Frontal cortex (tissue), 3 donors: ENCODE measurements at regions not wholly inside any gene's neighbourhood (a gene's known extent, or its start where the extent isn't known, plus 50 kb on each side); places are given as distances from the start of the nearest gene placed in this dataset.
"Not testable (repeated sequence)": the region's sequence is repeated elsewhere in the genome, so short reads cannot be mapped to it uniquely, and the experiment has no call there.

Experiments
- DNase-seq, 2 donors: peaks; one replicate each; pipeline ENCODE4 v3.0.0; 2012; ENCODE audit warnings: low spot score in 2 of 2
- FAIRE-seq: peaks from 2 replicates; lab custom pipeline; 2012; peaks lifted over from hg19 to GRCh38; lab: Jason Lieb, UNC
- donor health status: control.
- donor health status: control.
- donor health status: control.

- FAIRE-seq (no peak), DNase-seq (no peak)
Observed at GRCh38 chr5:171701100-171701541, 84.5 kb upstream of the SMIM23 start.

- DNase-seq: no peak
- FAIRE-seq: no peak
Observed at GRCh38 chr5:171702135-171702770, 83.4 kb upstream of the SMIM23 start.

- FAIRE-seq (no peak), DNase-seq (no peak)
Observed at GRCh38 chr5:171703146-171703545, 82.5 kb upstream of the SMIM23 start.

- FAIRE-seq (no peak), DNase-seq (no peak)
Observed at GRCh38 chr5:171705036-171705435, 80.6 kb upstream of the SMIM23 start.

GRCh38 chr5:171705830-171706468 is 79.7 kb upstream of the SMIM23 start:
- FAIRE-seq (no peak), DNase-seq (no peak)

- FAIRE-seq (no peak), DNase-seq (no peak)
Observed at GRCh38 chr5:171706736-171707441, 78.7 kb upstream of the SMIM23 start.

- DNase-seq: no peak
- FAIRE-seq: no peak
Observed at GRCh38 chr5:171707442-171707792, 78.2 kb upstream of the SMIM23 start.

GRCh38 chr5:171709930-171710329 is 75.7 kb upstream of the SMIM23 start:
- no peak for FAIRE-seq
- DNase-seq: no peak

GRCh38 chr5:171710451-171711024 is 75.1 kb upstream of the SMIM23 start:
- DNase-seq (no peak), FAIRE-seq (no peak)

- no peak for DNase-seq
- FAIRE-seq: no peak
Observed at GRCh38 chr5:171711571-171711970, 74.0 kb upstream of the SMIM23 start.

GRCh38 chr5:171712616-171713015 is 73.0 kb upstream of the SMIM23 start:
- DNase-seq: no peak
- no peak for FAIRE-seq

GRCh38 chr5:171713152-171713551 is 72.5 kb upstream of the SMIM23 start:
- FAIRE-seq: no peak
- no peak for DNase-seq

GRCh38 chr5:171714261-171714660 is 71.4 kb upstream of the SMIM23 start:
- no peak for FAIRE-seq
- DNase-seq: no peak

- FAIRE-seq: no peak
- DNase-seq: no peak
Observed at GRCh38 chr5:171714851-171715250, 70.8 kb upstream of the SMIM23 start.

- DNase-seq (no peak), FAIRE-seq (no peak)
Observed at GRCh38 chr5:171715551-171715950, 70.1 kb upstream of the SMIM23 start.

- FAIRE-seq (no peak), DNase-seq (no peak)
Observed at GRCh38 chr5:171720086-171720485, 65.5 kb upstream of the SMIM23 start.

- FAIRE-seq (no peak), DNase-seq (no peak)
Observed at GRCh38 chr5:171721464-171721863, 64.2 kb upstream of the SMIM23 start.

GRCh38 chr5:171724468-171725204 is 61.0 kb upstream of the SMIM23 start:
- DNase-seq (no peak), FAIRE-seq (no peak)

- FAIRE-seq (no peak), DNase-seq (no peak)
Observed at GRCh38 chr5:171725205-171725601, 60.4 kb upstream of the SMIM23 start.

GRCh38 chr5:171726819-171727218 is 58.8 kb upstream of the SMIM23 start:
- FAIRE-seq, DNase-seq: not testable (repeated sequence)
